GM12874 (cell line): ENCODE measurements at regions not wholly inside any gene's neighbourhood (a gene's known extent, or its start where the extent isn't known, plus 50 kb on each side); places are given as distances from the start of the nearest gene placed in this dataset.

Experiments
- CTCF ChIP-seq: IDR thresholded peaks from 2 replicates; pipeline ENCODE4 v1.5.1; 2011; ENCODE audit warnings: low read depth, mild to moderate bottlenecking, control low read depth, low read length, moderate library complexity; ENCODE audit not compliant: insufficient read depth

- TF ChIP-seq CTCF = no peak
These were observed 66.9 kb upstream of the TFEC start for GRCh38 chr7:116097365-116098009.

- no peak for TF ChIP-seq CTCF
These were observed 67.6 kb upstream of the TFEC start for GRCh38 chr7:116098175-116098574.

- TF ChIP-seq CTCF = no peak
These were observed 70.1 kb upstream of the TFEC start for GRCh38 chr7:116100626-116101025.

- no peak for TF ChIP-seq CTCF
These were observed 71.1 kb upstream of the TFEC start for GRCh38 chr7:116101704-116102103.

GRCh38 chr7:116111475-116111874 is 80.9 kb upstream of the TFEC start:
- TF ChIP-seq CTCF = no peak

- no peak for TF ChIP-seq CTCF
These were observed 82.7 kb upstream of the TFEC start for GRCh38 chr7:116113310-116113709.

- TF ChIP-seq CTCF = no peak
These were observed 89.5 kb upstream of the TES start for GRCh38 chr7:116120839-116121238.
